Left colon (tissue), 2 donors: ENCODE measurements at regions not wholly inside any gene's neighbourhood (a gene's known extent, or its start where the extent isn't known, plus 50 kb on each side); places are given as distances from the start of the nearest gene placed in this dataset.
"Not testable (repeated sequence)": the region's sequence is repeated elsewhere in the genome, so short reads cannot be mapped to it uniquely, and the experiment has no call there.

Experiments used
- ATAC-seq: fragments of 200-7000 bp; cut with Tn5 transposase; one replicate; pipeline ENCODE4 v1.9.1; 2020; ENCODE audit warnings: mild to moderate bottlenecking, moderate library complexity
- DNase-seq, 2 donors: peaks; one replicate each; pipeline ENCODE4 v3.0.0-alpha.2; 2020
- intact Hi-C, 2 donors: fragments of 100-400 bp; cut with DNase I in 1 of 2; cut with micrococcal nuclease in 1 of 2; formaldehyde crosslinking; loops; one replicate each; pipeline versions ENCODE4 v1.11.2 to v1.14.0; 2022; cut with DNase I, micrococcal nuclease
- donor health status: DM: no; HTN: no; CAD: no.
- donor health status: DM: yes; HTN: yes; CAD: no.

GRCh38 chr20:39960522-39961428, 728.3 kb downstream of the MAFB start:
- no peak for DNase-seq
- no peak for ATAC-seq

DNA sequence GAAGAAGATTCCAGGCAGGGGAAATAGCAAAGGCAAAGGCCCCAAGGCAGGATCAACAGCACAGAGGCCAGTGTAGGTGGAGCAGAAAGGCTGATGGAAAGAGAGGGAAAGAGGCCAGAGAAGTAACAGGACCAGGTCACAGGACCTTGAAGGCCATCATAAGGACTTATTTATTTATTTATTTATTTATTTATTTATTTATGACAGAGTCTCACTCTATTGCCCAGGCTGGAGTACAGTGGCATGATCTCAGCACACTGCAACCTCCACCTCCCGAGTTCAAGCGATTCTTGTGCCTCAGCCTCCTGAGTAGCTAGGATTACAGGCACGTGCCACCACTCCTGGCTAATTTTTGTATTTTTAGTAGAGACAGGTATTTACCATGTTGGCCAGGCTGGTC, 731.1 kb downstream of the MAFB start:
- DNase-seq, ATAC-seq, intact Hi-C loops: not testable (repeated sequence)

More at GRCh38 chr20:39960522-39961428, 728.3 kb downstream of the MAFB start:
- intact Hi-C loops, result no loop called here

GRCh38 chr20:39954621-39955020, 734.4 kb downstream of the MAFB start:
- DNase-seq (no peak), ATAC-seq (no peak)
- intact Hi-C loops, result no loop called here

GRCh38 chr20:39946931-39947330, 742.1 kb downstream of the MAFB start:
- ATAC-seq (no peak), DNase-seq (no peak)
- intact Hi-C loops, result no loop called here

- intact Hi-C loops, result no loop called here
- ATAC-seq, result no peak
- DNase-seq, result no peak
Observed at GRCh38 chr20:39946053-39946810, 742.8 kb downstream of the MAFB start.

GRCh38 chr20:39944861-39945260, 744.2 kb downstream of the MAFB start:
- intact Hi-C loops, result no loop called here
- ATAC-seq, result no peak
- DNase-seq, result no peak

- DNase-seq, result no peak
- no peak for ATAC-seq
- intact Hi-C loops, result no loop called here
Observed at GRCh38 chr20:39943336-39943735, 745.7 kb downstream of the MAFB start.

DNA sequence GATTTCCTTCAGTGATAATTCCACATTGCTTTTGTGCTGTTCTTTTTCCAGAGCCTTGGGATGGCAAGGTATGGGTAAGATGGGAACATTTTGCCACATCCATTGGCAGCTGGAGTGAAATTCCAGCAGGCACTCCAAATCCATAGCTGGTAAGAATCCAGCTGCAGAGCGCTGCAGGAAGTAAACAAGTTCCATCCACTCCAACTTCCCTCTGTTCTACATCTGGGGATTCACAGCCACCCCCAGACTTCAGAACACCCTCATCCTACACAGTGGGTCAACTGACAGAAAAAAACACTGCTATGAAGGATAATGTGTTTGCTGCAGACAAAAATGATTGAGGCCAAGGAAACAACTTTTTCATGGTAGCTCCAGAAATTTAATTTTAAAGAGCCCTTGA, 747.8 kb downstream of the MAFB start:
- no peak for ATAC-seq
- no peak for DNase-seq
- intact Hi-C loops, result no loop called here

DNA sequence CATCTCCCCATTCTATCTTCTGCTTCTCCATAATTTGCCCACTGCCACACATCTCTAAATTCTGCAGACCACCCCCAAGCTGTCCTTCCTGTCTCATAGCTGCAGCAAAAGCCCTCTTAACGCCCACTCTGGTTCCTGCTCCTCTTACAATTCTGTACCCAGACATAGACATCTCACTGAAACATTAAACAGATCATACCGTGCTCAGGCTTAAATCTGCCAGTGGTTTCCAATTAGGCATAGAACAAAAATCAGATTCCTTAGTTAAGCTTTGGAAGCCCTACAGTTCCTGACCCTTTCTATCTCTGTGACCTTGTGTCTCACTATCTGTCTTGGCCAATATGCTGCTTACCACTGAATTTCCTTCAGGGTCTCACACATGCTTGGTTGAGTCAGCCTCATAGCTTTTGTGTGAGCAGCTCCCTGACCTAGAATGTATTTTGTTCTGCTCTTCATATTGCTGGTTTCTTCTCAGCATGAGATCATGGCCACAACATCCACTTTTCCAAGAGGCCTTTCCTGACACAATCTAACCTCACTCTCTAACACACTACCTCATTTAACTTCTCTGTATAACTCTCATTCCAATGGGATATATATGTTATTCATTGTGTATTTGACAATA, 749.7 kb downstream of the MAFB start:
- ATAC-seq (no peak), DNase-seq (no peak)
- intact Hi-C loops, result no loop called here

DNA sequence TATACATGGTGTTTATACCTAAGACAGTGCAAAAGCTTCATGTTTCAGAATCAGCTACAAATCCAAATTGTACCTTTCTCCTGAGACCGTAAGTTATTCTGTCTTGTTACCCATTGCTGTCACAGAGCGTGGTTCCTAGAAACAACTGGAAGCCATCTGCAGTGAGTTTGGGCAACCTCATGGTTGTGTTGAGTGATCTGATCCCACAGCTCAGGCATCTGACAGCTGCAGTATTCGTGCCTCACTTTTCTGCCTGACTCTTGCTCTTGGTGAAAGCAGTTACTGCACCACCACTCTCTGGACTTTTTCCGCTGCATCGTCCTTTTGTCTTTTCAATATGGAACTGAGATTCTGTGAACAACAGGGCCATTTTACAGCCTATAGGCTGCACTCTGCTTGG, 752.6 kb downstream of the MAFB start:
- ATAC-seq, result no peak
- intact Hi-C loops, result no loop called here

GRCh38 chr20:39935901-39936300, 753.1 kb downstream of the MAFB start:
- intact Hi-C loops, result no loop called here
- no peak for DNase-seq
- no peak for ATAC-seq

More for the DNA sequence above, 752.6 kb downstream of the MAFB start:
- no peak for DNase-seq

GRCh38 chr20:39916236-39916765, 772.7 kb downstream of the MAFB start:
- intact Hi-C loops, result no loop called here
- no peak for ATAC-seq
- no peak for DNase-seq

DNA sequence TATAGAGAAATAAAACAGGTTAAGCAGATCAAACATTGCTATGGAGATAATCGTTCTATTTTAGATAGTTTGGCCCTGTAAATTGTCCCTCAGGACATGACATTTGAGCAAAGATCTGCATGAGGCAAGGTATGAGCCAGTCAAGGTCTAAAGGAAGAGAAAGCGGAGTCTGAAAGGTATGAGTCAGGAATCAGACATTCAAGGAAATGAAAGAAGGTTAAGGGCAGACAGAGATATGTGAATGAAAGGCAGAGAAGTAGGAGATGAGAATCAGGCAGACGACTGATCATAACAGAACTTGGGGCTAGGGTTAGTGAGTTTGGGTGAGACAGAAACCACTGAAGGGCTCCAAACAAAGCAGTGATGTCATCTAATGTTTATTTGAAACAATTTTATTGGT, 775.8 kb downstream of the MAFB start:
- no peak for ATAC-seq
- intact Hi-C loops, result no loop called here
- DNase-seq, result no peak

DNA sequence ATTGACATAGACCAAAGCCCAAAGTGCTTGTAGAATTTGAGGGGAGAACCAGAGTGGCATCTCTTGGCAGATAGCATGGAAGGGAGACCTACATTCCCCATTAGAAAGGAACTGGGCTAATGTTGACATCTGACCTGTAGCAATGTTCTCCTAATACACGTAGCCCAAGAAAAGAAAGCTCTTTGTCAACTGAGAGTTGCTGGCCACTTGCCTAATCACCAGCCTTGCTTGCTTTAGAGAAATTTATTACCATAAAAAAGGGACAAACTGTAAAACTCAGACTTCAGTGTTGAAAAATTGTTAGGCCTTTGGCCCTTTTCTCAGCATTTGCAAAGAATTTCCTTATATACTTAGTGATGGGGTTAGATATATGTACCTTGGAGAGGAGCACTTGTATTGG, 777.5 kb downstream of the MAFB start:
- DNase-seq (no peak), ATAC-seq (no peak)
- intact Hi-C loops, result no loop called here

- no peak for ATAC-seq
- intact Hi-C loops, result no loop called here
- no peak for DNase-seq
Observed at GRCh38 chr20:39910536-39910935, 778.5 kb downstream of the MAFB start.

DNA sequence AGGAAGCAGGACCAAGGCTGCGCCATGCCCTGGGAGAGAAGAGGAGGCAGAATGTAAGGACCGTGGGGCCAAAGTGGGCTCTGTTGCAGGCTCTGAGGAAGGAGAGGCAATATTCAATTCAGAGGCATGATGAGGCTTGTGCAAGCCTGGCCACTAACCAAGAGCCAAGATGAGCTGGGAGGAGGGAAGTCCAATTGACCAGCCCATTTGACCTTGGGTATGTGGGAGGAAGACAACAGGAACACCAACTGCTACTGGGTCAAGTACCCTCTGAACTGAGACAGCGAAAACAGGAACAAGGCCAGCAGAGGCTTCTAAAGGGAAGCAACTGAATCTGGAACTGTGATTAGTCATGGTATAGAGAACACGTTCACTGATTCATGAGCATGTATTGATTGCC, 779.6 kb downstream of the MAFB start:
- no peak for ATAC-seq
- DNase-seq, result peak; percentile 7 to 41
- intact Hi-C loops, result no loop called here

DNA sequence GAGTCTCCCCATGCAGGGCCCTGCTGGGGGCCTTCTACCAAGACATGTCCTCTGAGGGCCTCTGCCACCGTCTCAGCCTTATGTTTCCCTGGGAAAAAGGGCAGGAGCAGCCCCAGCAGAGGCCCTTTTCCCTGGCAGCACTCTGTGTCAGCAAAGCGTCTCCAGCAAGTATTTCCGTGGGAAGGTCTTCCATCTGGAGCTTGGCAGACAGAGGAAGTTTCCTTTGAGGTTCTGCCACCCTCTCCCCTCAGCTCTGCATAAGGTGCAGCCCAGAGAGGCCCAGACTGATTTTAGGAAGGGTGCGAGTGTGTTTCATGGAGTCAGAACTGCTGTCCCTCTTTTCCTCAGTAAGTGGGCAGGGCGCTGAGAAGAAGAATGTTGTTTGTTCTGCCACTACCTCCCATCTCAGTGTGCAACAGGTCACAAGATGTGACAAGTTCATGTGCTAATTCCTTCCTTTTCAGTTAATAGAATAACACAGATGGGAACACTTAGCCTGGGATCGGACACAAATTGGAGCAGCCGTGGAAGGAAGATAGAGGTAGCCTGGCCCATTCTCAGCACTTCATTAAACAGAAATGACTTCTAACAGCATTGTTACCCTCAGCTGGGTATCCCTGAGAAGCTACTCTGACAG, 784.4 kb downstream of the MAFB start:
- DNase-seq (no peak), ATAC-seq (no peak)
- intact Hi-C loops, result no loop called here

DNA sequence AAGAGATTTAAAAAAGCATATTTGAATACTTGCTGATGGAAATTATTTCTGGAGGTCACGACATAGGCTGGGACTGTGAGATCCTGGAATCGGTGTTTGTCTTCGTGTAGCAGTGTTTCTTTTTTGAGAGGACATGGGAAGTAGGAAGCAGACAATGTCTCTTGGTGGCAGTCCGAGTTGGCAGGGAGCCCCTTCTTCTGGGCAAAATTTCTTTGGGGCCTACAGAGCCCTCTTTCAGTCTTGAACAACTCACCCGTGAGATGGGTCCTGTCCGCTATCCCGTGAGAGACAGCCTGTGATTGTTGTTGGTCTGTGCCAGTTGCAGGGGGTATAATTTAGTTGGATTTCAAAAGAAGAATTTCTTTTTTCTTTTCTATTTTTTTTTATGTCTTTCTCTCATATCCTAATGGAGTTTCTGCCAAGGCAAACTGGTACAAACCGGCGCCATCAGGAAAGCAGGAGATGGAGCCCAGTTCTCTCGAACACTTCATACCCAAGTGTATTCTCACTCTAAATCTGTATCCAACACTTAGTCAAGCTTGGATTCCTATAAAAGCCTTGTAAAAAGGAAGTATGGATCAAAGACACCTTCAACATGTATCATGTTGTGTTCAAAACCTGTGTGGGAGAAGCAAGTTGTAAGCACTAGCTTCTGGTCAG, 785.1 kb downstream of the MAFB start:
- no peak for ATAC-seq
- intact Hi-C loops, result no loop called here
- DNase-seq, result no peak

GRCh38 chr20:39899881-39900280, 789.2 kb downstream of the MAFB start:
- DNase-seq (no peak), ATAC-seq (no peak)
- intact Hi-C loops, result no loop called here
